ENCODE measurements at regions not wholly inside any gene's neighbourhood (a gene's known extent, or its start where the extent isn't known, plus 50 kb on each side); places are given as distances from the start of the nearest gene placed in this dataset.

GRCh38 chr13:56888455-56888854, 252.3 kb upstream of the PRR20A start:
- Mint-ChIP-seq H3K27ac (no peak overlapping the region), H3K27me3 (no peaks in the 10 kb centered on the region), H3K4me1 (no peaks in the 10 kb centered on the region), H3K36me3 (no peaks in the 10 kb centered on the region), H3K4me3 (no peak overlapping the region), H3K9me3 (peaks cover 0 to 10% (median 2%) of the 10 kb centered on the region in 7 donors)
- ATAC-seq (ENCODE audit: low read depth in 2 of 2) (no peak), DNase-seq (no peak)

- no peak overlapping the region for H3K4me3 Mint-ChIP-seq
- no peaks in the 10 kb centered on the region for H3K27me3 Mint-ChIP-seq
- no peak for ATAC-seq (ENCODE audit: low read depth in 2 of 2)
- no peaks in the 10 kb centered on the region for H3K36me3 Mint-ChIP-seq
- no peak overlapping the region for H3K27ac Mint-ChIP-seq
- peaks cover 0 to 5% (median 2%) of the 10 kb centered on the region in 7 donors for H3K9me3 Mint-ChIP-seq
- DNase-seq = no peak
- H3K4me1 Mint-ChIP-seq = no peaks in the 10 kb centered on the region
Observed at GRCh38 chr13:56893843-56894242, 246.9 kb upstream of the PRR20A start.

GRCh38 chr13:56900549-56901279, 240.0 kb upstream of the PRR20A start:
- Mint-ChIP-seq H3K4me1 (no peaks in the 10 kb centered on the region), H3K27me3 (no peaks in the 10 kb centered on the region), H3K9me3 (peaks cover 0 to 9% (median 2%) of the 10 kb centered on the region in 7 donors), H3K36me3 (no peaks in the 10 kb centered on the region), H3K4me3 (no peak overlapping the region), H3K27ac (no peak overlapping the region)
- DNase-seq (no peak), ATAC-seq (ENCODE audit: low read depth in 2 of 2) (no peak)

- Mint-ChIP-seq H3K36me3 (no peaks in the 10 kb centered on the region), H3K4me3 (no peak overlapping the region), H3K4me1 (no peaks in the 10 kb centered on the region), H3K27ac (no peak overlapping the region), H3K9me3 (peaks cover 0 to 11% (median 2%) of the 10 kb centered on the region in 7 donors), H3K27me3 (no peaks in the 10 kb centered on the region)
- DNase-seq (no peak), ATAC-seq (ENCODE audit: low read depth in 2 of 2) (no peak)
Observed at GRCh38 chr13:56902276-56902675, 238.4 kb upstream of the PRR20A start.

- no peak for DNase-seq
- Mint-ChIP-seq H3K4me1 (no peaks in the 10 kb centered on the region), H3K27ac (no peak overlapping the region), H3K27me3 (no peaks in the 10 kb centered on the region), H3K36me3 (no peaks in the 10 kb centered on the region), H3K4me3 (no peak overlapping the region), H3K9me3 (peaks cover 0 to 11% (median 1%) of the 10 kb centered on the region in 7 donors)
- no peak for ATAC-seq (ENCODE audit: low read depth in 2 of 2)
Observed at GRCh38 chr13:56903710-56904282, 236.9 kb upstream of the PRR20A start.

GRCh38 chr13:56906909-56907308, 233.8 kb upstream of the PRR20A start:
- DNase-seq (no peak), ATAC-seq (ENCODE audit: low read depth in 2 of 2) (no peak)
- Mint-ChIP-seq H3K27ac (no peak overlapping the region), H3K36me3 (no peaks in the 10 kb centered on the region), H3K9me3 (peaks cover 0 to 11% (median 2%) of the 10 kb centered on the region in 7 donors), H3K4me3 (no peak overlapping the region), H3K4me1 (no peaks in the 10 kb centered on the region), H3K27me3 (no peaks in the 10 kb centered on the region)

- Mint-ChIP-seq H3K36me3 (no peaks in the 10 kb centered on the region), H3K4me3 (no peak overlapping the region), H3K27ac (no peak overlapping the region), H3K9me3 (peaks cover 0 to 5% (median 2%) of the 10 kb centered on the region in 7 donors), H3K27me3 (no peaks in the 10 kb centered on the region), H3K4me1 (no peaks in the 10 kb centered on the region)
- DNase-seq (no peak), ATAC-seq (ENCODE audit: low read depth in 2 of 2) (no peak)
Observed at GRCh38 chr13:56907766-56908165, 233.0 kb upstream of the PRR20A start.

GRCh38 chr13:56909896-56910600, 230.7 kb upstream of the PRR20A start:
- Mint-ChIP-seq H3K4me3 (no peak overlapping the region), H3K36me3 (no peaks in the 10 kb centered on the region), H3K27me3 (no peaks in the 10 kb centered on the region), H3K4me1 (no peaks in the 10 kb centered on the region), H3K27ac (no peak overlapping the region), H3K9me3 (peaks cover 0 to 5% (median 2%) of the 10 kb centered on the region in 7 donors)
- no peak for DNase-seq
- no peak for ATAC-seq (ENCODE audit: low read depth in 2 of 2)

GRCh38 chr13:56917966-56918365, 222.8 kb upstream of the PRR20A start:
- H3K27ac Mint-ChIP-seq = no peak overlapping the region
- H3K27me3 Mint-ChIP-seq = no peaks in the 10 kb centered on the region
- ATAC-seq (ENCODE audit: low read depth in 2 of 2) (no peak), DNase-seq (no peak)
- no peaks in the 10 kb centered on the region for H3K4me1 Mint-ChIP-seq
- H3K36me3 Mint-ChIP-seq = no peaks in the 10 kb centered on the region
- H3K9me3 Mint-ChIP-seq = peaks cover 0 to 6% (median 3%) of the 10 kb centered on the region in 7 donors
- H3K4me3 Mint-ChIP-seq = no peak overlapping the region

- H3K27me3 Mint-ChIP-seq = no peaks in the 10 kb centered on the region
- ATAC-seq (ENCODE audit: low read depth in 2 of 2) (no peak), DNase-seq (no peak)
- H3K36me3 Mint-ChIP-seq = no peaks in the 10 kb centered on the region
- no peak overlapping the region for H3K27ac Mint-ChIP-seq
- H3K4me3 Mint-ChIP-seq = no peak overlapping the region
- H3K9me3 Mint-ChIP-seq = peaks cover 0 to 11% (median 5%) of the 10 kb centered on the region in 7 donors
- H3K4me1 Mint-ChIP-seq = no peaks in the 10 kb centered on the region
Observed at GRCh38 chr13:56923626-56924140, 217.0 kb upstream of the PRR20A start.

GRCh38 chr13:56924401-56924800, 216.3 kb upstream of the PRR20A start:
- Mint-ChIP-seq H3K9me3 (peaks cover 0 to 11% (median 7%) of the 10 kb centered on the region in 7 donors), H3K4me1 (no peaks in the 10 kb centered on the region), H3K27me3 (no peaks in the 10 kb centered on the region), H3K27ac (no peak overlapping the region), H3K36me3 (no peaks in the 10 kb centered on the region), H3K4me3 (no peak overlapping the region)
- ATAC-seq (ENCODE audit: low read depth in 2 of 2) (no peak), DNase-seq (no peak)

- Mint-ChIP-seq H3K27me3 (no peaks in the 10 kb centered on the region), H3K27ac (no peak overlapping the region), H3K4me1 (no peaks in the 10 kb centered on the region), H3K36me3 (no peaks in the 10 kb centered on the region), H3K9me3 (peaks cover 0 to 15% (median 3%) of the 10 kb centered on the region in 7 donors), H3K4me3 (no peak overlapping the region)
- no peak for ATAC-seq (ENCODE audit: low read depth in 2 of 2)
- DNase-seq = no peak
Observed at GRCh38 chr13:56932104-56932503, 208.6 kb upstream of the PRR20A start.

GRCh38 chr13:56953965-56954364, 186.8 kb upstream of the PRR20A start:
- ATAC-seq (ENCODE audit: low read depth in 2 of 2) (no peak), DNase-seq (no peak)
- H3K27ac Mint-ChIP-seq = no peak overlapping the region
- no peaks in the 10 kb centered on the region for H3K27me3 Mint-ChIP-seq
- no peaks in the 10 kb centered on the region for H3K4me1 Mint-ChIP-seq
- H3K36me3 Mint-ChIP-seq = no peaks in the 10 kb centered on the region
- H3K4me3 Mint-ChIP-seq = no peak overlapping the region
- peaks cover 0 to 8% (median 0%) of the 10 kb centered on the region in 7 donors for H3K9me3 Mint-ChIP-seq

GRCh38 chr13:56975647-56976046, 165.1 kb upstream of the PRR20A start:
- no peak overlapping the region for H3K4me3 Mint-ChIP-seq
- H3K27me3 Mint-ChIP-seq = no peaks in the 10 kb centered on the region
- ATAC-seq (ENCODE audit: low read depth in 2 of 2) = no peak
- DNase-seq = no peak
- H3K36me3 Mint-ChIP-seq = no peaks in the 10 kb centered on the region
- no peak overlapping the region for H3K27ac Mint-ChIP-seq
- peaks cover 0 to 21% (median 9%) of the 10 kb centered on the region in 7 donors for H3K9me3 Mint-ChIP-seq
- no peaks in the 10 kb centered on the region for H3K4me1 Mint-ChIP-seq

Measured in naive B cell (primary cell).